ENCODE measurements at regions not wholly inside any gene's neighbourhood (a gene's known extent, or its start where the extent isn't known, plus 50 kb on each side); places are given as distances from the start of the nearest gene placed in this dataset.
"Not testable (repeated sequence)": the region's sequence is repeated elsewhere in the genome, so short reads cannot be mapped to it uniquely, and the experiment has no call there.

DNA sequence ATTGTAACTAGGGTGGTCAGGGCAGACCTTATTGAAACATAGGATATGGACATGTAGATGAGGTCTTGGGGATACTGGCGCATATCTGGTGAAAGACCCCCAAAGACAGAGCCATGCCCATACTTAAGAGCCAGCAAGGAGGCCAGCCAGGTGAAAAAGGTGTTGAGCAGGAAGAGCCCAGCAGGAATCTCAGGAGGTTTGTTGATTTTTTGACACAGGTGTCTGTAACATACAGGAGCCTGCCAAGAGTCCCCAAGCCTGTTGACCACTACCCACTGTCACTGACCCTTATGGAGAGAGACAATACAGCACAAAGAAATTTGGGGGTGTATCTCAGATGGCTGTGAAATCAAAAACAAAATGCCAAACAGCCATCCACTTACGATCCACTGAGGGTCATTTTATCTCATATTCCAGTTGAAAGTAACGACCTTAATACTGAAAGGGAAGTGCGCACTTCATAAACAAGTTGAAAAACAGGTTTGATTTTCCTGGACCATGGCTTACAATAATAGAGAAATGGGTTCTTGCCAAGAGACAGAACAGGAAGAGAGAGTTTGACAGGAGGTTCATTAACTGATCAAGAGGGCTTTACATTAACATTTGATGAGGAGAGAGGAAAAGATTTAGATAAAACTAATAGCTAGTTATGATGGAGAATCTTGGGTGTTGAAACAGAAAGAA is 163.6 kb downstream of the GLUL start:
- no peak for DNase-seq (ENCODE audit: low read depth)

DNA sequence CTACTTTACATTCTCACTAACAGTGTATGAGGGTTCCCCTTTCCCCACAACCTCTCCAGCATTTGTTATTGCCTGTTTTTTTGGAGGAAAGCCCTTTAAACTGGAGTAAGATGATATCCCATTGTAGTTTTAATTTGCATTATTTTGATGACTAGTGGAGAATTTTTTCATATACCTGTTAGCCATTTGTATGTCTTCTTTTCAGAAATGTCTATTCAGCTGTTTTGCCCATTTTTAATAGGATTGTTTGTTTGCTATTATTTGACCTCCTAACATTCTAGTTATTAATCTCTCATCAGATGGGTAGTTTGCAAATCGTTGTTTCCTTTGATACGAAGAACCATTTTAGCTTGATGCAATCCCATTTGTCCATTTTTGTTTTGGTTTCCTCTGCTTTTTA is 165.0 kb downstream of the GLUL start:
- DNase-seq (ENCODE audit: low read depth) = no peak

DNA sequence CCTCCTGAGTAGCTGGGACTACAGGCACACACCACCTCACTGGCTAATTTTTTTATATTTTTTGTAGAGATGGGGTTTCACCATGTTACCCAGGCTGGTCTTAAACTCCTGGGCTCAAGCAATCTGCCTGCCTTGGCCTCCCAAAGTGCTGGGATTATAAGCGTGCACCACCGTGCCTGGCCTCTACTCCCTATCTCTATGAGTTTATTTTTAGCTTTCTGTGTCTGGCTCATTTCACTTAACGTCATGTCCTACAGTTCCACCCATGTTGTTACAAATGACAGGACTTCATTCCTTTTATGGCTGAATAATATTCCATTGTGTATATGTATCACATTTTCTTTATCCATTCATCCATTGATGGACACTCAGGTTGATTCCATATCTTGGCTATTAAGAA is 164.2 kb upstream of the ZNF648 start:
- DNase-seq (ENCODE audit: low read depth) = not testable (repeated sequence)

DNA sequence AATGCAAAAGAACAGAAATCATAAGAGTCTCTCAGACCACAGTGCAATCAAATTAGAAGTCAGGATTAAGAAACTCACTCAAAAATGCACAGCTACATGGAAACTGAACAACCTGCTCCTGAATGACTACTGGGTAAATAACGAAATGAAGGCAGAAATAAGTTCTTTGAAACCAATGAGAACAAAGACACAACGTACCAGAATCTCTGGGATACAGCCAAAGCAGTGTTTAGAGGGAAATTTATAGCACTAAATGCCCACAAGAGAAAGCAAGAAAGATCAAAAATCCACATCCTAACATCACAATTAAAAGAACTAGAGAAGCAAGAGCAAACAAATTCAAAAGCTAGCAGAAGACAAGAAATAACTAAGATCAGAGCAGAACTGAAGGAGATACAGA is 160.5 kb upstream of the ZNF648 start:
- not testable (repeated sequence) for DNase-seq (ENCODE audit: low read depth)

DNA sequence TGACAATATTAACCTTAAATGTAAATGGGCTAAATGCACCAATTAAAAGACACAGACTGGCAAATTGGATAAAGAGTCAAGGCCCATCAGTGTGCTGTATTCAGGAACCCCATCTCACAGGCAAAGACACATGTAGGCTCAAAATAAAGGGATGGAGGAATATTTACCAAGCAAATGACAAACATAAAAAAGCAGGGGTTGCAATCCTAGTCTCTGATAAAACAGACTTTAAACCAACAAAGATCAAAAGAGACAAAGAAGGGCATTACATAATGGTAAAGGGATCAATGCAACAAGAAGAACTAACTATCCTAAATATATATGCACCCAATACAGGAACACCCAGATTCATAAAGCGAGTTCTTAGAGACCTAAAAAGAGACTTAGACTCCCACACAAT is 159.9 kb upstream of the ZNF648 start:
- not testable (repeated sequence) for DNase-seq (ENCODE audit: low read depth)

DNA sequence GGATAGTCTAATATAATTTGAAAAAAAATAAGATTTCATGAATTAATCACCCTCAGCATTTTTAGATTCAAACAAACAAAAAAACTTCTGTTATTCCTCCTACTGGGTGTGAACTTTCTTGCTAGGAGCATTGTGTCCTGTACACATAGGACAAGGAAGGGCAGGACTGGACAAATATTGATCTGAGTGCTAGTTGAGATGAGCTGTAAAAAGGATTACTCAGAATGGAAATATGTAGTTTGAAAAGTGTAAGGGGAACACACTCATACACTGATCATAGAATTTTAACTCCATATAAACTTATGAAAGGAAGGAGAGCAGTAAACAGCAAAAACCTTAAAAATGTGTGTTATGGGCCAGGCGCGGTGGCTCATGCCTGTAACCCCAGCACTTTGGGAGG is 156.5 kb upstream of the ZNF648 start:
- no peak for DNase-seq (ENCODE audit: low read depth)

DNA sequence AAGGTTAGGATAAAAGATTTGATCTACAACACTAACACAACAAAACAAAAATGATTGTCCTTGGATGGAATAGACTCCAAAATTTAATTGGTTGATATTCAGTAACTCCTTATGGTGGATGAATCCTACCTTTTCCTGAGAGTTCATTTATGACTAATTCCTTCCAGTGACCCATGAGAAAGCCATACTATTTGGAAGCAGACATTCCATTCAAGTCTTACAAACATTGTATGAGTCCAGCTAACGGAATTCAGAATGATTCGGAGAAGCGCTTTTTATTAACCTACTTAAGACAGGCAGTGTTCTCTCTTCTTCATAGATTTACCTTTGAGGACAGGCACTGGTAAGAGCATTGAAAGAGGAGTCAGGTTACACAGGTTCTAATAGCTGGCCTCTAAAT is 155.6 kb upstream of the ZNF648 start:
- peak; percentile 58 for DNase-seq (ENCODE audit: low read depth)

DNA sequence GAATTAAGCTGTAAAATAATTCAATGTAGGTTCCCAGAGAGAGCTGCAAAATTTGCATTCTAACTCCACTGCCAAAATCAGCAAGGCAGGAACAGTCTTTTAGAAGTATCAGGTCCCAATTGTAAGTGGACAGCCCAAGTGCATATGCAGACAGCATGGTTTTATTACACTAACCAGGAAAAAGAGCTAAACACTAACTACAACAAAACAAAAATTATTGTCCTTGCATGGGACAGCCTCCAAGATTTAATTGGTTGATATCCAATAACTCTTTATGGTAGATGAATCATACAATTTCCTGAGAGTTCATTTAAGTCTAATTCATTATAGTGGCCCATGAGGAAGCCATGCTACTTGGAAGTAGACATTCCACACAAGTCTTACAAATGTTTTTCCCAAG is 154.3 kb upstream of the ZNF648 start:
- DNase-seq (ENCODE audit: low read depth) = peak; percentile 81

DNA sequence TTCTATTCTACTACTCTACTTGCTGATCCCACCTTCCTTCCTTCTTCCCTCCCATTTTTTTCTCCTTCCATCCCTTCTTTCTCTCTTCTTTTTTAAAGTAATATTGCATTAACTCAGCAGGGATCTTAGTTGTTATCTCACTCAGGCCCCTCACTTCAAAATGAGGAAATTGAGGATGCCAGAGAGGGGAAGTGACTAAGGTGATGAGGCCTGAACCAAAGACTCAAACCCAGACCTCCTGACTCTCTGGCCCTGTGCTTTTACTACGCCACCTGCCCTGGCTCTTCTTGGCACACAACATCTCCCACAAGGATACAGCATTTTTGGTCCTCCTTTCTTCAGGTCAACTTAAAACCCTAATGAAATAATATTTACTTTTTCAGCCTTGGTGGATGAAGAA is 151.7 kb upstream of the ZNF648 start:
- DNase-seq (ENCODE audit: low read depth) = no peak

DNA sequence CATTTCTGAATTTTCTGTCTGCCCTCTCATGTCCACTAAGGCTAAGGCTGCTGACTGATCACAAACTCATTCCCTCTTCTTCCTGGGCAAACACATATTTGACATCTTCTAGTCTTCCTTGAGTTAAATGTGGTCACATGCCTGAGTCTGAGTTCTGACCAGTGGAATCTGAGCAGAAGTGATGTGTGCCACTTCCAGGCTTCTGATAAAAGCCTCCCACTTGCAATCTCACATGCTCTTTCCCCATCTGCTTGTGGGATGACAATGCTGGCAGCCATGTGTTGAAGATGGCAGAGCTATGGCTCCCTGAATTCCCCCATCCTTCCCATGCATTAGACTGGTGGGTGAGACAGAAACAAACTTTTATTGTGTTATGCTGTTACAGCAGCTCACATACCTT is 149.9 kb upstream of the ZNF648 start:
- no peak for DNase-seq (ENCODE audit: low read depth)

DNA sequence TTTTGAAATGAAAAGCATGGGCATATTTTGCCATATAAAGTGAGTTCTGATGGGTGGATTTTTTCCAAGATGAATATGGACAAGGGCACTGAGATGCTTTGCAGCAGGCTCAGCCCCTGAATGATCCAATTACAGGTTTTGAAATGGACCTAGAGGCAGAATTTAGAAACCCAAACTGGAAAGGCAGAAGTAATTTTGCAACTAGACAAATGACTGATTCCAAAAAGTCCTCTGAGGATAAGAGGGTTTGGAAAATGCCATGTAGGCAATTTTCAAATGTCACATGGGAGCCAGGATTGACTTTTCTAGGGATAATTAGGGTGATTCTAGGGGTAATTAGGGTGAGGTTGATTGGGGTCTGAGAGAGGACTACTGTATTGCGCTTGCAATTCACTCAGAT is 148.9 kb upstream of the ZNF648 start:
- DNase-seq (ENCODE audit: low read depth) = peak; percentile 53

DNA sequence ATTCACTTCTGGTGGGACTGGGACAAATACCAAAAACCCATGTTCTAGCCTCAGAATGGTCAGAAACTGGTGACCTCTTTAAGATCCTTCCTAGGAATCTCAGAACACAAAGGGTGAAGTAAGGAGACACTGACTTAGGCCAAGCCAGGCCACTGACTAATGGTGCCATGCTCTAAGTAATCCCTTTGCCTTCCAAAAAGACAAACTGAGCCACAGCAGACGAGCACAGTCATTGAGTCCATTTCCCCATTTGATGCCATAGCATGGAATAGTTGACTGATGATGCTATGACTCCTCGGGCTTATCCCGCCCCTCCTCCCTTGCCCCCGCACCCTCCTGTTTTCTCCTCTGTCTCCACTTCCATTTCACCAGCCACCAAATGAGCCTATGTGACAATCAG is 145.8 kb upstream of the ZNF648 start:
- no peak for DNase-seq (ENCODE audit: low read depth)

DNA sequence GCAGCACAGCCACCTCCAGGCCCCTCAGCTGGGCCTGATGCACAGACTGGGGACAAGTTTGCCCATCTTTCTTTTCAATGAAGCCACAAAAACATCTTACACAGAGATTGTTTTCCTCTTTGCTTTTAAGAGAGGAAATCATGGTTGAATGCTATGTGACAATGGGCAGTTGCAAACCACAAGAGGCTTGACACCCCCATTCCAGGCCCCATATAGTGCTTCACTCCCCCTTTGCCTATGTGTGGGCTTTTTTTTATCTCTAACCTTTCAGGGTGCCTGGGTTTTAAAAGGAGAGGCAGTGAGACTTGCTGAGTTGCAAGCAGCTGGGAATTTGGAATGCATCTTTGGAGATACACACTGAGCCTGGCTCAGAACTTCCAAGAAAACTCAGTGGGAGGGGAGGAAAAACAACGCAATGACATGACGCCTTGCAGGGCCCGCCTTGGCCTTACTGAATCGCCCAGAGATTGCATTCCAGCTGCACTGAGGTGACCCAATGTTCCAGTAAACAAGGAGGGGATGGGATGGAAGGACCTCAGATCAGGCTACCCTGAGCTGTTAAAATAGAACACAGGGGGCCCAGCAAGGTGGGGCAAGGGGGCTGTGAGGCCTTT is 145.2 kb upstream of the ZNF648 start:
- peak; percentile 82 for DNase-seq (ENCODE audit: low read depth)

DNA sequence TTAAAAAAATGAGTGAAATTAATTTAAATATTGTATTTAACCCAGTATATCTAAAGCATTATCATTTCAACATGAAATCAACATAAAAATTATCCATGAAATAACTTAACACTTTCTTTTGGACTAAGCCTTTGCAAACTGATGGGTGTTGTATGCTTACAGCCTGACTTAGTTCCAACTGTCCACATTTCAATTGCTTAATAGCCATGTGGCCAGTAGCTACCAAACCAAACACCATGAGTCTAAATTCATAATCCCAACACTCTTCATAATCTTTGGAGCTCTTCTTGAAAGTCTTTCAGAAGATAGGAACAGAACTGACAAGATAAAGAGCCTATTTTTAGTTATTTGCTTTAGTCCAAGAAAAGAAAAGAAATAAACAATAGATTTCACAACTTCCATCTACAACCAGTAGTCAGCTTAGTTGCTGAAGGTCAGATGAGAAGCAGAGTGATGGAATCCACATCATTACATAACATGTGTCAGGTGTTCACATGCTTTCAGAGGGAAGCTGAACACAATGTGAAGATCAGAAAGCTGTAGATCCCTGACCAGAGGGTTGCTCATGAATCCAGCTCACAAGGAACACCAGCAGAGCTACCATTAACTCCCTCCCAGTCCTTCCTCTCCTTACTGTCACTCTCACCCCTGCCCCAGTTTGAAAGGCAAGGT is 144.0 kb upstream of the ZNF648 start:
- DNase-seq (ENCODE audit: low read depth) = no peak

DNA sequence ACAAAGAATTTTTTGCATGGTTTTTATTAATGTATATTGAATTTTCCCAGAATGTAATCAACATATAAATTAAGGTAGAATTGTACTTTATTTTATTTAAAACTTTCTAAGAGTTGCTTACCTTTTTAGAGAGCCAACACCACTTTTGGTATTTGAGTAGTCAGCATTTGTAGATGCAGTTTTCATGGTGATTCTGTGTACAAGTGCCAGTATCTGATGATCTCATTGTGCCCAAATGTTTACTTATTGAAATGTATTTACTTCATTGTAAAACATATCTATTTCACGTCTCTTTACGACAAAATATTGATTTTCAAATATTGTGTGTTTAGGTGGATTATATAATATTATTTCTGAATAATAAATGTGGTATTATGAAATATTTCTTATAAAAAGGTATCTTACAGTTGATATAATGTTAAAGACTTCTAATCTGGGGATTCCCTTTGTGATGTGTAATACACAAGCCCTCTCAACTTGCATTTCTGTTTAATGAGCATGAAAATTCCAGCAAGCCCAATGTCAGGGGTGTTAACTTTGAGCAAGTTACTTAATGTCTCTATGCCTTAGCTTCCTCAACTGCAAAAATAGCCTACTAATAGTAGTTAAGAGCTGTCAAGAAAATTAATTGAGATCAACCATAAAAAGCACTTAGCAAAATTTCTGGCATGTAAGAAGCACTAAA is 141.8 kb upstream of the ZNF648 start:
- DNase-seq (ENCODE audit: low read depth) = no peak

DNA sequence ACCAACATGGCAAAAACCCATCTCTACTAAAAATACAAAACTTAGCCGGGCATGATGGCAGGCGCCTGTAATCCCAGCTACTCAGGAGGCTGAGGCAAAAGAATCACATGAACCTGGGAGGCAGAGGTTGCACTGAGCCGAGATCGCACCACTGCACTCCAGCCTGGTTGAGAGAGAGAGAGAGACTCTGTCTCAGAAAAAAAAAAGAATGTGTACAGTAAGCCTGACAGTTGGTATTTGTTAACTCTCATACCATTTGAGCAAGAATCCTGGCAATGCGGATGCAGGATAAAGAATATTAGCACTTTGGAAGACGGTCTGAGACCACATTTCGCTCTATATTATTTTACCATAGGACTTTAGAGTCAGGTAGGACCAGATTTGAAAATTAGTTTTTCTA is 140.0 kb upstream of the ZNF648 start:
- peak; percentile 24 for DNase-seq (ENCODE audit: low read depth)

DNA sequence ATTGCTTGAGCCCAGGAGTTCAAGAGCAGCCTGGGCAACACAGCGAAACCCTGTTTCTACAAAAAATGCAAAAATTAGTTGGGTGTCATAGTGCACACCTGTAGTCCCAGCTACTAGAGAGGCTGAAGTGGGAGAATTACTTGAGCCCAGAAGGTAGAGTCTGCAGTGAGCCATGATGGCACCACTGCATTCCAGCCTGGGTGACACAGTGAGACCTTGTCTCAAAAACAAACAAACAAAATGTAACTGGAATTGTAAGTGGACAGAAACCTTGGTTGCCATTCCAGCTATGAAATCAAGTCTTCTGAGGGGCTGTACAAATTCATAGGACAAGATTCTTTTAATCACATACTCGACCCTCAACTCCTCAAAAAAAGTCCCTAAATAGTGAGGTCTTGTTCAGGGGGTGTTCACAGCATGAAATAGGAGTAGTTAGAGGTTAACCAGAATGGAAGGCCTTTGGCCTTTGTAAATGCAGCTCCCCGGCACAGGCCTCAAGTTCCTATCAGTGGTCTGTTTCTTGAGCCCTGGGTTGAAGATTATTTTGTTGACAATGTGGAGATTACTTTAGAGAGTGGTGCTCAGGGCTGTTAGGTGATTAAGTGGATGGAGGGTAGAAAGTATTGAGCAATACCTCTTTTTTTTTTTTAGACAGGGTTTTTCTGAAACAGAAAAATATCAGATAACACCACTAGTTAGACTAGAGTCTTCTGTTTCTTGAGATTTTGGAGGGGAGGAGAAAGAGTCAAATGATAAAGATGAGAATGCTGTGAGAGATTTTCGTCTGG is 138.7 kb upstream of the ZNF648 start:
- no peak for DNase-seq (ENCODE audit: low read depth)

DNA sequence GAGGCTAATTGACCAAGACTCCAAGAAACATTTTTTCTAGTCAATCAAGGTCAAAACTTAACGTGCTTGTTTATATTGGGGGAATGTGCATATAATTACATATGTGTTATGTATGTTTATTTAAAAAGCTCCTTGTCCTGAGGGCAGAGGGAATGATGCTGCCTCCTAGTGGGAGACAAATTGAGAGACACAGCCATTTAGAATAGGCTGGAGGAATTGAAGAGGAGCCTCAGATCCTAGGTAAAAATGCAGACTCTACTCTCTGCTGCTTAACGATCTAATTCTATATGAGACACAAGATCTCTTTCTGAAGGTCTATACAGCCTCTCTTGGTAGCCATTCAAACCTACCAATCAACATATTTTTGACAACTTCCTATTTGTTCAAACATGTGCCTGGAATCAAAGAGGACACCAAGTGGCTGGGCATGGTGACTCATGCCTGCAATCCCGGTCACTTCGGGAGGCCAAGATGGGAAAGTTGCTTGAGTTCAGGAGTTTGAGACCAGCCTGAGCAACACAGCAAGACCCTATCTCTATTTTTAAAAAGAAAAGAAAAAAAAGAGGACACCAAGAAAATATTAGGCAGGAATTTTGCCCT is 136.6 kb upstream of the ZNF648 start:
- no peak for DNase-seq (ENCODE audit: low read depth)

DNA sequence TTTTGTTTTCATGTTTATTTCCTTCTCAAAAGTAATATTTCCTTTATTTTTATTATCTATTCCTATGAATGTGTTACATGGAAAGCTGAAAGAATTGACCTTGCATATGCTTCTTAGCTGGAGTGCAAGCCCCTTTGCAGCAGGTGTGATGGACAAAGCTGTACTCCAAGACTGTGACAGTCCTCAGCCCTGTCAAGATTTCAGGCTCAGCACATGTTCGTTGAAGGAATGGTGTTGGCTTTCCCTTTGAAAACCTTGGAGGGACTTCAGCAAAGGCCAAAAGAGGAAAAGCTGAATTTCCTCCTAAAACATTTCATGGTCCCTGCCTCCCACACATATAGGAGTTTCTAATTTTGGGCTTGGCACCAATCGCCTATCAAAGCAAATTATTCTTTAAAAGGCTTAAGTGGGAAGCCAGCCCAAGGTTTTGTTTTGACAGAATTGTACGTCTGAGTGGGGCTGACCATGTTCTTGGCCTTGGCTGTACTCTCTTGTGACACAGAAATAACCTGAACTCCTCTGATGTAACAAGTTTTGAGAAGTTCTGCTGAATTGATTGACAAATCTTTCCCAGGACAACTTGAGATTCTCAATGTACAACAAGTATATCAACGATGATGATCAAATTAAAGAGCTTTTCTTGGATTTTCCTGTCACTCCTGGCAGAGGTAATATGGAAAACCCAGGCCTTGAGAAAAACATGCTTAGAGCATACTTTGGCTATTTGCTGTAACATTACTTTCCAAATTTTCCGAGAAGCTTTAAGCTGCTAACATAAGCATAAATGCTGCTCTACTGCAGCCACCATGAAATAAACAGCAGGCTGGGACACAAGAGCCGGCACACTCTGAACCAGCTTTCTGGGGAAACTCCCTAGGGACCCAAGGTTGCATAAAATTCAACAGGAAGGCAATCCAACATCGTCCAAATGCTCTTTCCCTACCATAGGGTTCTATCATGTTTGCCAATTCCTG is 135.7 kb upstream of the ZNF648 start:
- DNase-seq (ENCODE audit: low read depth) = peak; percentile 97

DNA sequence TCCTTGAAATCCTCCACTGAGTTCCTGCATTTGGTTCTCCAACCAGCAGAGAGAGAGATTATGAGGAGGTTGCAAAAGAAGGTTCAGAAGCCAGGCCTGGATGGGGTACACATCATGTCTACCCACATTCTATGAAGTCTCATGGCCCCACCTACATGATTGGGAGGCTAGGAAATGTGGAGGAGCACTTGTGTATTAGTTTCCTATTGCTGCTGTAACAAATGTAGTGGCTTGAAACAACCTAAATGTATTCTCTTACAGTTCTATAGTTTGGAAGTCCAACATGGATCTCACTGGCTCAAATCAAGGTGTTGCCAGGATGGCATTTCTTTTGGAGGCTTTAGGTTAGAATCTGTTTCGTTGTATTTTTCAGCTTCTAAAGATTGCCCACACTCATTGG is 134.2 kb upstream of the ZNF648 start:
- DNase-seq (ENCODE audit: low read depth) = no peak

All from fibroblast of gingiva (primary cell).